DMS53 (cell line): ENCODE measurements at regions not wholly inside any gene's neighbourhood (a gene's known extent, or its start where the extent isn't known, plus 50 kb on each side); places are given as distances from the start of the nearest gene placed in this dataset.

ENCODE experiments used
- DNase-seq: peaks from one replicate; lab custom pipeline; 2025; lab: John Stamatoyannopoulos, UW

DNA sequence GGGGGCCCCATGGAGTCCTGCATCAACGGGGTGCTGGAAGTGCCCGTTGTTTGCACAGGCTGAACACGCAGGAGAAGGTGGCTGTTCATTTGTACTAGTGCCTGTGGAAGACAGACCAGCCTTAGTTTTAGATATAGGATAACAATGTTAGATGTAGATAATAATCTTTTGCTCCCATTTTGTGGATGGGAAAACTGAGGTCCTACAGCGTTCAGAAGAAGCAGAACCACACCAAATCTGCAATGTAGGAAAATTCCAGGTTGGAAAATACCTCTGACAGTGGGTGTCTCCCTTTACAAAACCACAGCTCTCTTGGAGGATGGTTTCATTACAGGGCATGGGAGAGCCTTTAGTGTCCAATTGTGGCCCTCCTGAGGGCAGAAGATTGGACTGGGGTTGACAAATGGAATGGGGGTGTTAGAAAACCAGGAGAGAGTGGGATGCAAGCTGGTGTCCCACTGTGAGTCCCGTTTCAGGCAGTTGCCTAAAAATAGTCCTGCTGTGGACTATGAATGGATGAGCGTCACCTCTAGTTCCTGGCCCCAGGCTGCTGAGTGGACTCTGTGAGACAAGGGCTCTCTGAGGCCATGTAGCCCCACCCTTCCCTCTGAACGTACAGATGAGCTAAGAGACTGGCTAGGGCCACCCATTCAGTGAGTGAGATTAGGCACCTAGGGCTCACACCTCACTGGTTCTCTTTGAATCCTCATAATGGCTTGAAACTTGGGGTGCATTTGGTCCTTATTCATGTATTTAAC is 508.8 kb downstream of the MN1 start:
- no peak for DNase-seq

DNA sequence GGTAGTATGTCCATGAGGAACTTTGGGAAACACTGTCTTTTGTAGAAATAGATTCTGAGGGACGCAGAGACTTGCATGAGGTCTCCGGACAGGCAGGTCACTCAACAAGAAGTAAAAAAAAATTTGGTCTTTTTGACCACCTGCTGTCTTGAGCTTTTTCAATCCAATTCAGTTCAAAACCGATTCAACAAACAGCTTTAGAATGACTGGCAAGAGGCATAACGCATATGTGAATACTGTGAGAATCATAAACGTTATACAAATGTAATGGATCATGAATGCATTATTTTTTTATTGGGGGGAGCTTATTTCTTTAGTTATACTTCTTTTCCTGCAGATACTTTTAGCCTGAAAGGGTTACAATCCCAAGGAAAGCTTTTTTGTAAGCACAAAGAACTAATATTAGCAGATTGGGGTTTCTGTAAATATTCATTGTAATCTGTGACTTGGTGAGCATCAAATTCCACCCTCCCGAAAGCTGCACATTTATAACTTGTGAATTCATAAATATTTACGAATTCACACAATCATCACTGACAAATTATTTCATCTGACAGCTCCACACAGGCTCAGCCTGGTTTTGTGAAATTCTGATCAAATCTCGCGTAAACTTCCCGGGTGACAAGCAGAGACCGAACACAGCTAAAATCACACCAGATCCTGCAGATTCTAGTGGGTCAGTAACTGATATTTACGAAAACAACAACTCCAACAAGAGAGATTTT is 507.7 kb downstream of the MN1 start:
- no peak for DNase-seq

DNA sequence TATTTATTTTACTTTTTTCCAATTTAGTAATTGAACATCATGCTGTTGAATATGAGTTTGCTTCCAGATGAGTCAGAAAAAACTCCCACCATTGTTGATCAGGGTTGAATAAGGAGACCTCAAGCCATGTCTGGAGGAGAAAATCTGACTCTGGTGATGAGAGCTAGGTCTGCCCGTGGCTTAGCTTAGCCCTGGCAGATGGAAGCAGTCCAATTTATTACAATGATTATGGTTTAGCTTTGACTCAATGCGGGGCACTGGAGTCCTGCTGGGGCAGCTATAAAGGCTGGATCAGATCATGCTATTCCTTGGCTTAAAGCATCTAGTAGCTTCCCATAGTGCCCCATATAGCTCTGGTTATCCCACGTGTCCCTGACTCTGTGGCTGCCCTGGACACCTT is 506.5 kb downstream of the MN1 start:
- no peak for DNase-seq

DNA sequence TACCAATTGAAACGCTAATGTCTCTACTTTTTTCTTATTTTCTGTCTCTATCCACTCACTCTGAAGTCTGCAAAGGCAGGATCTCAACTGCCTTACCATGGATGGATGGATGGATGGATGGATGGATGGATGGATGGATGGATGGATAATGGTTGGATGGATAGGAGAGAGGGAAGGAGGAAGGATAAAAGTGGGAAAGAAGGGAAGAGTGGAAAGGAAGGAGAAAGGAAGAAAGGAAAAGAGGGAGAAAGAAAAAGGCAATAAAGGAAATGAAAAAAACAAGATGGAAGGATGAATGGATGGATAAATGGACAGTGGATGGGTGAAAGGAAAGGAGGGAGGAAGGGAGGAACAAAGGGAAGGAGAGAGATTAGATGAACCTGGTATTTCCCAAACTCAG is 506.0 kb downstream of the MN1 start:
- DNase-seq: no peak

DNA sequence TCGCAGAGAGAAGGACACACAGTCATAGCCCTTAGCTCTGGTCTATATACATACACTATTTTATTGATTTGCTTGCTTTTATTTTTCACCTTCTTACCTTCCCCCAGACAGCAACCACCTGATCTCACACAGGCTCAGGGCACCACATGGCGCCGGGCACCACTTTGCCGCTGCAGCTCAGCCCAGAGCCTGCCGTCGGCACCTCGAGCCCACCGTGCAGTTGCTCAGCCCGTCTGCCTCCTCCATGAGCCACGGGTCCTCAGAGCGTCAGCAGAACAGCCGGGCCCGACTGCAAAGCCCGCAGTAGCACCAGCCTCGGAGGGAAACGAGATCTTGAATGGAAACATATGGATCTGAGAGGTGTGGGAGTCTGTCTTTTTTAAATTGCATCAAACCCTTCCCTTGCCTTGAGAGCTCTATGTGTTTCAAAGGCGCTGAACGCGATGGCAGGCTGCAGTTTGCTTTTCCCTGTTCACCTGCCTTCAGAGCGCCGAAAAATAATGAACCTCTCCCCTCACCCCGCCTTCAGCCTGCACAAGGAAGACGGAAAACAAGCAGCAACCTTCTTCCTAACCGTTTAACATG is 505.4 kb downstream of the MN1 start:
- no peak for DNase-seq

DNA sequence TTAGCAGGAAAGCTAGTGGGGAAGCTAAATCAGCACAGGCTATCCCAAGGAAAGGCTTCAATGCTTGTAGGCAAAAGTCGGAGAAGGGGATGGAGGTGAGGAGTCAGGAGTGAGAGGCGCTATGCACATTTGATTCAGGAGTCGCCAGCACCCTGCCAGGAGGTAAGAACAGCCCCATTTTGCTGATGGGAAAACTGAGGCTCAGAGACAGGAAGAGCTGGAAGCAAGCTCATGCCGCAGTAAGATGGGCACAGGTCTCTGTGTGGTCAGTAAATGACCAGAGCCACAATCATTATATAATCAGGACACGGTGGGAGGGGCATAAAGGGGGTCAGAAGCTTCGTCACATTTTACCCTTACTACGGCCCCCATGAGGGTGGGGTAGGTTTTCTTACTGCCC is 504.4 kb downstream of the MN1 start:
- DNase-seq: no peak

DNA sequence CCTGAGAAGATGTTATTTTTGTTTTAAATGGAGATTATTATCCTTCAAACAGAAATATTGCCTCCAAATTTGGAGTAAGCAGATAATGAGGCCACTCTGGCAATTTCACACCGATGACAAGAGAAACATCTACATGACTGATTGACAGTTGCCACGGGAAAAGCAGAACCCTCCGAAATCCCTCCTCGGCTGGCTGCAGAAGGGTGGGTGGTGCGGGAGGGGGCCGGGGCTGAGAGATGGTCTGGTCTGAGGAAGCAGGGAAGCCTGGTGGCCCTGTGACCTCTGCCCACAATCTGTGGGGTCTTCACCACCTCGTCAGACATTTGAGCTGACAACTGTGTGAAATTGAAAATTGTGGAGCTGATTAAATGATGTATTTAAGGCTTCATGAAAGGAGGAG is 503.2 kb downstream of the MN1 start:
- DNase-seq: no peak

DNA sequence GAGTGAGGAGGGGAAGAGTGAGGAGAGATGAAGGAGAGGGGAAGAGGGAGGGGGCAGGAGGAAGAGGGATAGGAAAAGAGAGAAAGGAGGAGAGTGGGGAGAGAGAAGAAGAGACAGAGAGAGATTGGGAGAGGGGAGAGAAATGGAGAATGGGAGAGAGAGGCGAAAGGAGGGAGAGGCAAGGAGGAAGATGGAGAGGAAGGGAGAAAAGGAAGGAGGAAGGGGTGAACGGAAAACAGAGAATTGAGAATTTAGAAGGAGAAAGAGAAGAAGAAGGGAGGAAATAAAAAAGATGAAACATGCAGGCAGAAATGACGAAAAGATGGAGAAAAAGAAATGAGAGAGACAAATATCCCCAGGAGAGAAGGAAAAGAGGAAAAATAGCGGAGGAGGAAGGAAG is 502.8 kb downstream of the MN1 start:
- no peak for DNase-seq

DNA sequence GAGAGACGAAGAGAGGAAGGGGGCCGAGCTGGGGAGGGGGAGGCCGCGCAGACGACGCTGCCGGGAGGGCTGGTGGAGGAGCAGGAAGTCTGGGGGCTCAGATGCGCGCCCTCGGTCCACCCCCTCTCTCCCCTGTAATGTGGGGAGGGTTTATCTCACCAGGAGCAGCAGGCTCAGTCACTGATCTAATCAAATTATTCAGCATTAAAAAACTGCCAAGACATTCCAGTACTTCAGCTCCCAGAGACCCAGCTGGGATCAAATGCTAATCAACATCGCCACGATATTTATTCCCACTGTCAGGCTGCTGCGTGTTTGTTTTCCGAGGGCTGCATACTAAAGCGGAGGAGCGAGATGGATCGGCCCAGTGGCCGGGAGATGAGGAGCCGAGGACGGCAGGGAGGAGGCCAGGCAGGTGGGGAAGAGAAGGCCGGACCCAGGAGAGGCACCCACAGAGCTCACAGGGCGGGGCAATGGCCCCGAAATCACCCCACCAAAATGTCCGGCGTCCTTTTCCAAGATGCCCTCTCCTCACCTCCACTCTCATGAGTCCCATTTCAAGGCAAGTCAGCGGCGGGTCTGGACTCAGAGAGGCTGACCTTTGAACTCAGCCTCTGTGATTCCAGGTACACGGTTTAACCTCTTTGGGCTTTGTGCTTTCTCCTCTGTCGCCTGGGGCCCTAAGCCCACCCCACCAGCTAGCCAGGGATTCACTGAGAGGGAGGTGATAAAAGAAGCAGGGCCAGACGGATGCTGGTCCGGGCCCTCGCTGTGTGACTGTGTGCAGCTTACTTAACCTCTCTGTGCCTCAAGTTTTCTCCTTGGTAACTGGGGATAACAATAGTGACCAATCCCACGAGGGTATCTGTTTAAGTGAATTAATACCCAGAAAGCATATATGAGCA is 502.1 kb downstream of the MN1 start:
- no peak for DNase-seq

DNA sequence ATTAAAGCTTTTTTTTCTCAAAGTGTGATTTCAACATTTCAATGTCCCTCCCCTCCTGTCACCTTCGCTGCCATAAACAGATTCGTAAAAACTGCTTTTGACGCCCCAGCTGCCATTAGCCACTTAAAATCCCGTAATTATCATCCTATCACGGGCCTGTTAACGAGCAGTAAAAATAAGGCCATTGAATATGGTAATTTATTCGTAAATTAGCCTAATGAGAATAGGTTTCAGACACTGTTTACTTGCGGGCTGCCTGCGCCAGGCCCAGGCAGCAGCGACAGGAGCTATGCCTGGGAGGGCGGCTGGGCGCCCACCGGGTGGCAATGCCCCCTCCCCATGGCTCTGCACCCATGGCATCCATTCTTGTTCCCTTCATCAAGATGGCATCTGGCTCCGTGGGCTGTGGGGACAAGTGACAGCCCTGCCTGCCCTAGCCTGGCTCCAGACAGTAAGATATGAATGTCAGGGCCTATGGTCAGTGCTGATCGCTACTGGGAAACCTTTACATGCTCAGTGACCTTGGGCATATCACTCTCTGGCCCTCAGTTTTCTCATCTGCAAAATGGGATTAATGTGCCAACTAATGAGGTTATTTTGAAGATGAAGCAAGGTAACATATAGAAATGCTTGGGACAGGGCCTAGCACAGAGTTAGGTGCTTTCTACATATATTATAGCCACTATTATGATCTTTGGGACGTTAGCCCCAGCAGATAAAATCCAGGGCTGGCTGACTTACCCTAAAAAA is 500.8 kb downstream of the MN1 start:
- DNase-seq: no peak

DNA sequence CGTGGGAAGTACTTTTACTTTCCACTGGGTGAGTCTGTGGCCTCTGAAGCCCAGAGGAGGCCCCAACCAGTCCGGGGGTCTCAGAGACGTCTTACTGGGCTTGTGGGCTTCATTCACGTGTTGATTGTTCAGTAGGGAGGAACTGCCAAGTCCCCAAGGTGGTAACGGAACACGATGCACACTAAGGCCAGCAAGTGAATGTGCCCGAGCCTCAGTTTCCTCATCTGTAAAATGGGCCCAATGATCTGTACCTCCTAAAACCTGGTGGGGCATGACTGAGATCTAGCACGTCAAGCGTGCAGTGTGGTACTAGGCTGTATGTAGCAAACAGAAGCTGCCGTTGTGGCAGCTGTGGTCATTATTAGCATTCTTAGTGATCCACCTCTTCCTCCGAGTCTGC is 499.1 kb downstream of the MN1 start:
- DNase-seq: no peak

DNA sequence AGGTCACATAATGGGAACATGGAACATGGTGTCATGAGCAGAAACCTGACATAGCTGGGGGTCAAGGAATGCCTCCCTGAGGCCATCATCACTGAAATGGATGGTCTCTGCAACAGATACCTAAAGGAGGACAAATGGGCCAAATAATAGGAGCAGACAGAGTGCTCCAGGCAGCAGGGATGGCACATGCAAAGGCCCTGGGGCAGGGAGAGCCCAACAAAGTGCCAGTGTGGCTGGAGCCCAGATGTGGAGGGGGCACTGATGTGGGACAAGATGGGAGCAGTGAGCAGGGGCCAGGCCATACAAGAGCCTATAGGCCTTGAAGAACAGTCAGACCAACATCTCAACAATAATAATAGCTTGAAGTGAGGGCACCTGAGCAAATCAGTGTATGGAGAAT is 497.8 kb downstream of the MN1 start:
- no peak for DNase-seq

DNA sequence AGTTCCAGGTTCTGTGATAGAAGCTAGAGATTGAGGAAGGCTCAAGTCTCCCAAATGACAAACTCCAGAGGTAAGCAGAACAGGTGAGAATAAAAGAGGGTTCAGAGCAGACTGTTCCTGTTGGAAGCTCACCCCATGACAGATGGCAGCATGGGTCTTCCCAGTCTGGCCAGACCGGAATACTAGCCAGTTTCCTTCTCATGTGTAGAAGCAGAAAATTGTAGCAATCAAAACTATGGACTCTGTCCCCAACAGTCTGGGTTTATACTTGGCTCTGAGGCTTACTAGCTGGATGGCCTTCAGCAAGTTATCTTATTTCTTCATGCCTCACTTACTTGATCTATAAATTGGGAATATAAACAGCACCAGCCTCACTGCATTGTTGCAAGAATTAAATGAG is 494.8 kb downstream of the MN1 start:
- no peak for DNase-seq

DNA sequence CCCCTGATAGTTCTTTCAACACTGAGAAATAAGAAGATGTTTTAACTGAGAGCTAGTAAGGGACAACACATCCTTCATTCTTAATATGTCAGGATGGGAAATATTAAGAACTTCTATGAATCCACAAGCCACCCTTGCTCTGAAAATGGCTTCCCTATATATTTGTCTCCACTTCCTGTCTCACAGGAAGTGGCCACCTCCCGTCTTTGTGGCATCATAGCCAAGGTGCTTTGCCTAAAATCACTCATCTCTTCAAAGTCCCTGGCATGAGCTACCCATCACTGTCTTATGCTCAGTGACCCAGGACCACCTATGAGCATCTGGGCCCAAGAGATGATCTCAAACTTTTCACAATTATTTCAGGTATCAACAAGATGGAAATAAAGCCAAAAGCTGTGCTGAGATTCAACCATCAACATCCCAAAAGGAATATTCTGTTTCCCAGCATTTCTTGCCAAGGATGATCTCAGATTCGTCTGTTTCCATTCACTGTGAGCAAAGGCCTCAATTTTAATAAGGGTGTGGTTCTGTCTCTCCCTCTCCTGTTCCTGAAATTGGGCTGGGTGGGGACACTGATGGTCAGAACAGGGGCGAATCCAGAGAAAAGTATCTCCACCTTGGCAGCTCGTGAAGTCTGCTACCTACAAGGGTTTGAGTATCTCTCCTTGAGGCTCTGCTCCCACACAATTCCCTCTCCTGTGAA is 493.9 kb downstream of the MN1 start:
- no peak for DNase-seq

DNA sequence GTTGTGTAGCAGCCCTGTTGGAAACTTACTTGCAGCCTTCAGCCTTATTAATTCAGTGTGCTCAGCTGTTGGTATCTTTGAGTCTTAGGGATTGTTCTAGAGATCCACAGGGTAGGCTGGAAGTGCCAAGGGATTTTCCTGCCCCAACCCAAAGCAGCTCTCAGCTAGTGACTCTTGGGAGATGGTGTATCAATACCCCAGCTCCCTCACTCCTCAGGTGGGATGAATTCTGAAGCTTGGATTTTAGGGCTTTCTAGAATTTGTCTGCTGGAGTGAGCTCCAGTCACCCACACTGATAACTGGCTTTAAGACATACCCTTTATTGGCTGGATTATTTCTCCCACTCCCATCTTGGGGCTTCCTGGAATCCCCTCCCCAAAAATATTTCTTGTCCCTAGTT is 493.0 kb downstream of the MN1 start:
- no peak for DNase-seq

DNA sequence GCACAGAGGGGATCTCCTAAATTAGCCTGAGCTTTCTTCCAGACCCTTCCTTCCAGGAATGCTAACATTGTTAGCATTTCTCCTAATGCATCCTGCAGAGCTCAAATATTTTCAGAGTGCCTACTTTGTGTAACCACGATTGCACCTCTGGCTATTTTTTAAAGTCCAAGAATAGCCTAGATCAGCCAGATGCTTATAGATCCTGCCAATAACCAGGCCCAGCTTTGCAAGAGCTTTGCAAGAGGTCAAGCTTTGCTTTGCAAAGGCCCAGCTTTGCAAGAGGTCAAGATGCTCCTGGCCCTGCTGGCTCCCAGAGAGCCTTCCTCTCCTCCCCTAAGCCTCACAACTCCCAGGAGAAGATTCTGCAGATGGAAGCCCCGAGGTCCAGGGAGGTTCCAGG is 491.9 kb downstream of the MN1 start:
- no peak for DNase-seq

DNA sequence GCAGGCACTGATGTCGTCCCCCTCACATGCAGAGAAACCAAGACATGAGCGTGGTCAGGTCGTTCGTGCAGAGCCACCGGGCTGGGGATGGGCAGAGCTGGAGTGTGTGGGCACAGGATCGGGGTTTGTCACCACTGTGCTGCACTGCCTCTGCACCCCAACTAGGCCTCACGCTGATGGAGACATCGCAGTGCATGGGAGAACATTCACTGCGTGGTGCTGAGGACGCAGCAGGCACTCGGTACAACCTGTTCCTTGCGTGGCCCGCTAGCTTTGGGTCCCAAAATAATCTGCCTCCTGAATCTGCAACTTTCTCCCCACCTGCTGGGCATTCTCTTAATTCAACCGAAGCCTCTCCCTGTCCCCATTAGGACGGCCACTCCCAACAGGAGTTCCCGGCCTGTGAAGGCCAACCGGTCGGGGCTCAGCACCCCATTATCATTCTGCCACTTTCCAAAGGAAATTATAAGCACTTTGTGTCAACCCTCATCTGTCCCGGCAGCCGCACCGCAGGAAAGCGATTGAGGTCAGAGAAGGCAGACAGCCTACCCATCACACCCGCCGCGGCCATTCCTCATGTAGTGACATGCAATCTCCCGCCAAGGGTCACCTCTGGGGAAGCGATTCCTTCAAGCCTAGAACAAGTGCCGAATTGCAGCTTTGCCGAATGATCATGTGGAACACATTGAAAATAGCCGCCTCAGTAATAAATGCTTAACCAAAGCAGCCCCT is 490.4 kb downstream of the MN1 start:
- DNase-seq: no peak

DNA sequence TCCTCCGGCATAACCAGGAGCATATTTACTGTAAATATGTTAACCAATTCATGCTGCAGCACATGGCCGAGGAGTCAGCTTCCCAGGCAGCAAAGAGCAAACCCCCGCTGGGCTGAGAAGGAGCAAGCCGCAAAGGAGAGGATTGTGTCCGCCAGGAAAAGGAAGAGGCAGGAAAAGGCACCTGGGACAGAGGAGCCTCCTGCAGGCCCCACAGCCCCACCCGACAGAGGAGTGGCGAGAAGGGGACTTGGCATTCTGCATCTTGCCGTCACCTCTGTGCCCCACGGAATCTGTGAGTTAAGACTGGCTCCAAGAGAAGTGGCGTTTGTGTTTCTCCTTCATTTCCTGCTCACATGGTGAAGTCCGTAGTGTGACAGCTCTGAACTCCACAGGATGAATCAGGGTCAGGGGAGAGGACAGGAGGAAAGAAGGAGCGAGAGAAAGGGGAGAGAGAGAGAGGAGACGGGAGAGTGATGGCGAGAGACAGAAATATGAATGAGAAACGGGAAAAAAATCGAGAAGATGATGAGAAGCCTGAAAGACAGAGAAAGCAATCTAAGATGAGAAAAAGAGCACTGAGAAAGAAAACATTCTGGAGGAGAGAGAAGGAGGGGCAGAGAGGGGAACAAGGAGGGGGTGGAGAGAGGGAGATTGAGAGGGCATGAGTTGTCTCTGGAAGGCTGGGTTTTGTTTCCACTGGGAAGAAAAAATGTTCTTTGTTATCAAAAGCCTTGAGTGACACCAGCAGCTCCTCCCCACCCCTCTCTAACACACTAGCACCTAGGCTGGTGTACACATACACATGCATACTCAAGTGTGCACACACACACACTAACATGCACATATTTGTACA is 489.6 kb downstream of the MN1 start:
- no peak for DNase-seq

DNA sequence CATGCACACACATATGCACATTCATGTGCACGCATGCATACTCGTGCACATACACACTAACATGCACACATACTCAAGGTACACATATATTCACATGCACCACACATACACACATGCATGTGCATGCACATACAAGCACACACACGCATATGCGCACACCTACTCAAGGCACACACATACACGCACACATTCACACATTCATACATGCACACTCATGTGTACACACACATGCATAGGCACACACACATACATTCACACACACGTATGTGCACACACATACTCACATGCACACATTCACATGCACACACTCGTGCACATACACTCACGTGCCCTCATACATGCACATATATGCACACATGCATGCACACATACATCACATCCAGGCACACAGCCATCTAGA is 489.0 kb downstream of the MN1 start:
- DNase-seq: no peak
